K562 (cell line): ENCODE measurements at regions not wholly inside any gene's neighbourhood (a gene's known extent, or its start where the extent isn't known, plus 50 kb on each side); places are given as distances from the start of the nearest gene placed in this dataset.

Experiments used
- ATAC-seq: fragments of 200-7000 bp; cut with Tn5 transposase; 3 replicates; pipeline ENCODE4 v1.9.1; 2020; ENCODE audit warnings: moderate library complexity
- BruUV-seq: library from RNA; stranded (reverse); fragments of 400-500 nt; replicated peaks from 2 replicates; lab custom pipeline; 2021; lab: Mats Ljungman, UMichigan
- CTCF ChIA-PET: fragments of 300-600 bp; formaldehyde crosslinking; extraction: SDS; loops from one replicate; lab custom pipeline; 2021; ENCODE audit warnings: low intra/inter-chr PET ratio; lab: Yijun Ruan, JAX
- POLR2A ChIA-PET: fragments of 300-600, 350-650 bp; sonication (Branson Sonifier 250); formaldehyde crosslinking; extraction: SDS; loops from one replicate; lab custom pipeline; 2021; ENCODE audit warnings: antibody characterized with exemption, inconsistent platforms; lab: Yijun Ruan, JAX
- DNase-seq, 4 experiments: peaks; one replicate each; pipeline versions ENCODE4 v3.0.0 to v3.0.0-alpha.2; 2011 to 2018; ENCODE audit warnings: low spot score in 3 of 4, mixed read lengths in 3 of 4; ENCODE audit errors: extremely low read depth in 1 of 4
- FAIRE-seq: peaks from 2 replicates; lab custom pipeline; 2011; peaks lifted over from hg19 to GRCh38; lab: Jason Lieb, UNC
- H2AFZ ChIP-seq: 2 replicates; pipeline ENCODE4 v1.6.0; 2011; ENCODE audit warnings: low read depth, low read length, control low read depth, inconsistent platforms
- H3K27ac ChIP-seq: fragments of 200-600 bp; 3 replicates; pipeline ENCODE4 v1.8.0; 2011; ENCODE audit warnings: low read depth, mild to moderate bottlenecking, control low read depth, inconsistent platforms, low read length, moderate library complexity, mixed read lengths; ENCODE audit errors: extremely low read depth
- H3K27me3 ChIP-seq, 2 experiments: fragments of 300-600 bp in 1 of 2; 2 replicates in 1 of 2; 3 replicates in 1 of 2; pipeline versions ENCODE4 v1.6.0 to v1.8.0; 2011; ENCODE audit warnings: inconsistent platforms in 2 of 2, low read length in 2 of 2, mild to moderate bottlenecking in 1 of 2, mixed read lengths in 1 of 2, moderate library complexity in 1 of 2; ENCODE audit not compliant: control insufficient read depth in 2 of 2, insufficient read depth in 2 of 2
- H3K36me3 ChIP-seq: fragments of 300-600 bp; 3 replicates; pipeline ENCODE4 v1.8.0; 2011; ENCODE audit warnings: mild to moderate bottlenecking, low read length, inconsistent platforms; ENCODE audit not compliant: control insufficient read depth, insufficient read depth
- H3K4me1 ChIP-seq, 2 experiments: fragments of 200-600 bp in 1 of 2; replicated peaks in 1 of 2; 2 replicates in 1 of 2; 3 replicates in 1 of 2; pipeline versions ENCODE4 v1.5.1 to v1.8.0; 2011; ENCODE audit warnings: inconsistent platforms in 2 of 2, low read length in 2 of 2, mild to moderate bottlenecking in 1 of 2, mixed read lengths in 1 of 2, moderate library complexity in 1 of 2; ENCODE audit not compliant: control insufficient read depth in 2 of 2, insufficient read depth in 2 of 2
- H3K4me2 ChIP-seq: 2 replicates; pipeline ENCODE4 v1.6.1; 2011; ENCODE audit warnings: low read length, control low read depth, inconsistent platforms, mixed read lengths; ENCODE audit not compliant: insufficient read depth
- H3K4me3 ChIP-seq: fragments of 200-600 bp; sonication (generic), shearing (Covaris generic); 2 replicates; pipeline ENCODE4 v1.5.1; 2016; ENCODE audit warnings: control low read depth, inconsistent platforms
- H3K79me2 ChIP-seq: fragments of 200-600 bp; 3 replicates; pipeline ENCODE4 v1.8.0; 2011; ENCODE audit warnings: low read length, inconsistent platforms; ENCODE audit not compliant: control insufficient read depth, insufficient read depth
- H3K9ac ChIP-seq, 2 experiments: 2 replicates each; pipeline versions ENCODE4 v1.6.0 to v1.6.1; 2011; ENCODE audit warnings: low read depth in 2 of 2, low read length in 2 of 2, control low read depth in 1 of 2, inconsistent platforms in 1 of 2, mild to moderate bottlenecking in 1 of 2, mixed read lengths in 1 of 2; ENCODE audit not compliant: insufficient read depth in 1 of 2
- H3K9me1 ChIP-seq: one replicate; pipeline ENCODE4 v1.6.0; 2011; ENCODE audit warnings: inconsistent platforms, mild to moderate bottlenecking, low read length, moderate library complexity; ENCODE audit not compliant: control insufficient read depth, insufficient read depth
- H3K9me3 ChIP-seq: replicated peaks from 2 replicates; pipeline ENCODE4 v1.5.1; 2011; ENCODE audit warnings: low read depth, low read length, inconsistent platforms; ENCODE audit not compliant: control insufficient read depth, insufficient read depth
- H4K20me1 ChIP-seq: replicated peaks from 2 replicates; pipeline ENCODE4 v1.6.1; 2011; ENCODE audit warnings: low read length, inconsistent platforms, mixed read lengths; ENCODE audit not compliant: control insufficient read depth, insufficient read depth
- C11orf30 ChIP-seq: fragments of 450-650 bp; IDR thresholded peaks from 2 replicates; pipeline ENCODE4 v1.6.1; 2016; ENCODE audit warnings: low read depth, mild to moderate bottlenecking
- JUN ChIP-seq, 2 experiments: sonication (generic) in 1 of 2; formaldehyde crosslinking in 1 of 2; IDR thresholded peaks; 2 replicates each; pipeline versions ENCODE4 v1.6.1 to v1.8.0; 2012 to 2022; ENCODE audit warnings: borderline replicate concordance in 2 of 2, mild to moderate bottlenecking in 2 of 2, improper control_type of control experiment in 1 of 2, low read depth in 1 of 2, low read length in 1 of 2, missing genetic modification reagents in 1 of 2
- MITF ChIP-seq: IDR thresholded peaks from 2 replicates; pipeline ENCODE4 v1.6.1; 2014; ENCODE audit warnings: antibody characterized with exemption
- NCOR1 ChIP-seq: fragments of 450-650 bp; IDR thresholded peaks from 2 replicates; pipeline ENCODE4 v1.6.1; 2016; ENCODE audit warnings: mild to moderate bottlenecking, moderate library complexity
- SMARCC2 ChIP-seq: fragments of 450-650 bp; IDR thresholded peaks from 2 replicates; pipeline ENCODE4 v1.6.1; 2017; ENCODE audit warnings: antibody characterized with exemption, moderate library complexity, mild to moderate bottlenecking, low read depth
- WGBS: fragments of 100-300 bp; shearing (Covaris generic); methylation state at CpG from one replicate; pipeline ENCODE4 v1.1.6; 2016; ENCODE audit warnings: low coverage, mixed read lengths; ENCODE audit not compliant: insufficient coverage; ENCODE audit errors: missing lambda C conversion rate; 5-methylcytosine and 5-hydroxymethylcytosine counted together
- in situ Hi-C: fragments of 300-500 bp; cut with MboI; formaldehyde crosslinking; loops from 4 replicates; pipeline ENCODE4 v1.15.0; 2018; ENCODE audit warnings: inconsistent platforms, mixed read lengths
- intact Hi-C: fragments of 100-400 bp; cut with micrococcal nuclease; formaldehyde crosslinking; loops from 2 replicates; pipeline ENCODE4 v1.14.2; 2022
- TF ChIP-seq, protein P1 (sequence below): IDR thresholded peaks from 2 replicates; pipeline ENCODE4 v1.6.1; 2011; ENCODE audit warnings: borderline replicate concordance, low read depth, mild to moderate bottlenecking, moderate library complexity, low read length; ENCODE audit not compliant: insufficient read depth, poor library complexity, severe bottlenecking
- TF ChIP-seq, protein P2 (sequence below): fragments of 450-650 bp; IDR thresholded peaks from 2 replicates; pipeline ENCODE4 v1.6.1; 2016; ENCODE audit warnings: low read depth

DNA sequence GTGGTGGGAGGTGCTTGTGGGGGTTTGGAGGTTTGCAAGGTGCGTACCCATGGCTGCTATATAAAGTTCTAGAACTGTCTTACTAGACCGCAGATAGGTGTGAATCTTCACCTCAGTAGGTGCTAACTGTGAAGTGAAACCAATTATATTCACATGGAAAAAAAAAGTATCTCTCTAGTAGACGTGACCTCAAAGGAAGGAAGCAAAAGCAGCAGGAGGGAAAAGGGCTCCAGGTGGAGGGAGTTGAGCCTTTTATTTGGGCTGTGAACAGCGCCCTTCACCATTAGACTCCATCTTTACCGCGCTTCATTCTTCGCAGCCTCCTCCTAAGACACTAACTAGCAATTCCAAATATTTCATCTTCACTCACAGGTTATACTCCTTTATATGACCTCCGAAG is 129.8 kb downstream of the TBX19 start (continued):
- TF ChIP-seq, protein P1, sequence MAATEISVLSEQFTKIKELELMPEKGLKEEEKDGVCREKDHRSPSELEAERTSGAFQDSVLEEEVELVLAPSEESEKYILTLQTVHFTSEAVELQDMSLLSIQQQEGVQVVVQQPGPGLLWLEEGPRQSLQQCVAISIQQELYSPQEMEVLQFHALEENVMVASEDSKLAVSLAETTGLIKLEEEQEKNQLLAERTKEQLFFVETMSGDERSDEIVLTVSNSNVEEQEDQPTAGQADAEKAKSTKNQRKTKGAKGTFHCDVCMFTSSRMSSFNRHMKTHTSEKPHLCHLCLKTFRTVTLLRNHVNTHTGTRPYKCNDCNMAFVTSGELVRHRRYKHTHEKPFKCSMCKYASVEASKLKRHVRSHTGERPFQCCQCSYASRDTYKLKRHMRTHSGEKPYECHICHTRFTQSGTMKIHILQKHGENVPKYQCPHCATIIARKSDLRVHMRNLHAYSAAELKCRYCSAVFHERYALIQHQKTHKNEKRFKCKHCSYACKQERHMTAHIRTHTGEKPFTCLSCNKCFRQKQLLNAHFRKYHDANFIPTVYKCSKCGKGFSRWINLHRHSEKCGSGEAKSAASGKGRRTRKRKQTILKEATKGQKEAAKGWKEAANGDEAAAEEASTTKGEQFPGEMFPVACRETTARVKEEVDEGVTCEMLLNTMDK: no peak
- TF ChIP-seq NCOR1: no peak

DNA sequence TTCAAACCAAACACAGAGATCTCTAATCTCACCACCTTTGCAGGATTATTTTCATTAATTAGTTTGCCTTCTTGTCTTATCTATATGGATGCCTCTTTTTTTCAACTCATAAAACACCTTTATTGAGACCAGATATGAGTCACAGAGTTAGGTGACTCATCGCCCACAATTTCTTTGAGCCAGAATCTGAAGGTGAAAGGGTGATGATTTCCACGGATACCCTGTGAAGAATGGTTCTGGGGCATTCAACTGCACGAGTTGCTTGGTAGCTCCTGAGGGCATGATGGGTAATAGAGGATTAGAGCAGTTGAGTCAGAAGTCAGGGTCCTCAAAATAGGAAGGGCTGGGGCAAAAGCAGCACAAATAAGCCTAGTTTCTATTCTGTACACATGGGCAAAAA is 128.2 kb downstream of the TBX19 start:
- intact Hi-C loops (no loop called here), in situ Hi-C loops (no loop called here)
- no TSS peak for BruUV-seq
- peak; percentile 65 for FAIRE-seq
- ChIA-PET POLR2A (interaction anchor here (0.6 to 0.8 kb wide), 3 partner anchors 16 to 224 kb away, joined by 3 read pairs; no protein-coding TSS in a partner anchor), CTCF (no interaction called here)
- DNase-seq: peak in 3 of 4 experiments; percentile 49 to 50 (median 50)
- Histone ChIP-seq H3K4me2 (no peak overlapping the region), H3K4me1 (peaks cover 0 to 14% of the 10 kb centered on the region in 2 experiments; a peak in 3 of 5 replicates), H3K27me3 (no peaks in the 10 kb centered on the region), H3K27ac (no peak overlapping the region), H4K20me1 (no peaks in the 10 kb centered on the region), H3K79me2 (no peaks in the 10 kb centered on the region), H3K9me1 (no peaks in the 10 kb centered on the region), H3K9me3 (no peaks in the 10 kb centered on the region), H3K36me3 (no peaks in the 10 kb centered on the region), H2AFZ (no peak overlapping the region), H3K9ac (no peak overlapping the region), H3K4me3 (no peak overlapping the region)
- WGBS: 6% methylated on average over 3 of the region's 3 CpGs
- peak; percentile 54; the same call in 2 of the 3 replicates for ATAC-seq
- TF ChIP-seq, protein P2, sequence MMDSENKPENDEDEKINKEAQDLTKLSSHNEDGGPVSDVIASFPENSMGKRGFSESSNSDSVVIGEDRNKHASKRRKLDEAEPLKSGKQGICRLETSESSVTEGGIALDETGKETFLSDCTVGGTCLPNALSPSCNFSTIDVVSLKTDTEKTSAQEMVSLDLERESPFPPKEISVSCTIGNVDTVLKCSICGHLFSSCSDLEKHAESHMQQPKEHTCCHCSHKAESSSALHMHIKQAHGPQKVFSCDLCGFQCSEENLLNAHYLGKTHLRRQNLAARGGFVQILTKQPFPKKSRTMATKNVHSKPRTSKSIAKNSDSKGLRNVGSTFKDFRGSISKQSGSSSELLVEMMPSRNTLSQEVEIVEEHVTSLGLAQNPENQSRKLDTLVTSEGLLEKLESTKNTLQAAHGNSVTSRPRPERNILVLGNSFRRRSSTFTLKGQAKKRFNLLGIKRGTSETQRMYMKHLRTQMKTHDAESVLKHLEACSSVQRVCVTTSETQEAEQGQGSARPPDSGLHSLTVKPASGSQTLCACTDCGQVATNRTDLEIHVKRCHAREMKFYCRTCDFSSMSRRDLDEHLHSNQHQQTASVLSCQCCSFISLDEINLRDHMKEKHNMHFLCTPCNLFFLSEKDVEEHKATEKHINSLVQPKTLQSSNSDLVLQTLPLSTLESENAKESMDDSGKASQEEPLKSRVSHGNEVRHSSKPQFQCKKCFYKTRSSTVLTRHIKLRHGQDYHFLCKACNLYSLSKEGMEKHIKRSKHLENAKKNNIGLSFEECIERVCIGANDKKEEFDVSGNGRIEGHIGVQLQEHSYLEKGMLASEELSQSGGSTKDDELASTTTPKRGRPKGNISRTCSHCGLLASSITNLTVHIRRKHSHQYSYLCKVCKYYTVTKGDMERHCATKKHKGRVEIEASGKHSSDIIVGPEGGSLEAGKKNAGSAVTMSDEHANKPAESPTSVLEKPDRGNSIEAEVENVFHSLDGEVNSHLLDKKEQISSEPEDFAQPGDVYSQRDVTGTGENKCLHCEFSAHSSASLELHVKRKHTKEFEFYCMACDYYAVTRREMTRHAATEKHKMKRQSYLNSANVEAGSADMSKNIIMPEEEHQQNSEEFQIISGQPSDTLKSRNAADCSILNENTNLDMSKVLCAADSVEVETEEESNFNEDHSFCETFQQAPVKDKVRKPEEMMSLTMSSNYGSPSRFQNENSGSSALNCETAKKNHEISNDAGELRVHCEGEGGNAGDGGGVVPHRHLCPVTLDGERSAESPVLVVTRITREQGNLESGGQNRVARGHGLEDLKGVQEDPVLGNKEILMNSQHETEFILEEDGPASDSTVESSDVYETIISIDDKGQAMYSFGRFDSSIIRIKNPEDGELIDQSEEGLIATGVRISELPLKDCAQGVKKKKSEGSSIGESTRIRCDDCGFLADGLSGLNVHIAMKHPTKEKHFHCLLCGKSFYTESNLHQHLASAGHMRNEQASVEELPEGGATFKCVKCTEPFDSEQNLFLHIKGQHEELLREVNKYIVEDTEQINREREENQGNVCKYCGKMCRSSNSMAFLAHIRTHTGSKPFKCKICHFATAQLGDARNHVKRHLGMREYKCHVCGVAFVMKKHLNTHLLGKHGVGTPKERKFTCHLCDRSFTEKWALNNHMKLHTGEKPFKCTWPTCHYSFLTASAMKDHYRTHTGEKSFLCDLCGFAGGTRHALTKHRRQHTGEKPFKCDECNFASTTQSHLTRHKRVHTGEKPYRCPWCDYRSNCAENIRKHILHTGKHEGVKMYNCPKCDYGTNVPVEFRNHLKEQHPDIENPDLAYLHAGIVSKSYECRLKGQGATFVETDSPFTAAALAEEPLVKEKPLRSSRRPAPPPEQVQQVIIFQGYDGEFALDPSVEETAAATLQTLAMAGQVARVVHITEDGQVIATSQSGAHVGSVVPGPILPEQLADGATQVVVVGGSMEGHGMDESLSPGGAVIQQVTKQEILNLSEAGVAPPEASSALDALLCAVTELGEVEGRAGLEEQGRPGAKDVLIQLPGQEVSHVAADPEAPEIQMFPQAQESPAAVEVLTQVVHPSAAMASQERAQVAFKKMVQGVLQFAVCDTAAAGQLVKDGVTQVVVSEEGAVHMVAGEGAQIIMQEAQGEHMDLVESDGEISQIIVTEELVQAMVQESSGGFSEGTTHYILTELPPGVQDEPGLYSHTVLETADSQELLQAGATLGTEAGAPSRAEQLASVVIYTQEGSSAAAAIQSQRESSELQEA: no peak
- TF ChIP-seq MITF (no peak), C11orf30 (no peak), SMARCC2 (peak; percentile 63; the same call in 1 of the 2 replicates), JUN (IDR thresholded peaks at IDR 0.05; ENCODE audit: borderline replicate concordance, low read depth, low read length) (peak; percentile 97), JUN (CRISPR knock-in tag; IDR thresholded peaks at IDR 0.05; ENCODE audit: borderline replicate concordance) (0 out of 2 replicates have a peak, but pooled peaks have one; percentile 28)
